GM19438 (cell line): ENCODE measurements at regions not wholly inside any gene's neighbourhood (a gene's known extent, or its start where the extent isn't known, plus 50 kb on each side); places are given as distances from the start of the nearest gene placed in this dataset.
"Not testable (repeated sequence)": the region's sequence is repeated elsewhere in the genome, so short reads cannot be mapped to it uniquely, and the experiment has no call there.

Experiments
- ATAC-seq: cut with Tn5 transposase; IDR thresholded peaks from one replicate; pipeline ENCODE4 v1.9.1; 2021; ENCODE audit warnings: low read depth; ENCODE audit not compliant: unreplicated experiment

DNA sequence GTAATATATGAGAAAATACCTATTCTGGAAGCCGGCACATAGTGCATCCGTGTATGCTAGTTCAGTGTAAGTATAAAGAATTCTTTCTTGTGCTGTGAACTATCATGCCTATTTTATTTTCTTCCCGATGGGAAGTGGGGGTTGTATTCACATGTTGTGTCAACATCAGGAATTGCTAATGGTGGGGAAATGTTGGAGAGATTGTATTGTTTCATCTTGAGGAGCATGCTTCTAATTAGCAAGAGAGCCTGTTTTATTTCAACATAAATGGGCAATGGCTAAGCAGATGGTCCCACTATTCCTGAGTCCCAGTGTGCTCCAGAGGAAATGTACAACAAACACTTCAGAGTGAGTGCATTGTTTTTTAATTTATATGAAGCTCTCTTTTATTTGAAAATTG lies 485.2 kb downstream of the PLPP3 start:
- ATAC-seq: no peak

DNA sequence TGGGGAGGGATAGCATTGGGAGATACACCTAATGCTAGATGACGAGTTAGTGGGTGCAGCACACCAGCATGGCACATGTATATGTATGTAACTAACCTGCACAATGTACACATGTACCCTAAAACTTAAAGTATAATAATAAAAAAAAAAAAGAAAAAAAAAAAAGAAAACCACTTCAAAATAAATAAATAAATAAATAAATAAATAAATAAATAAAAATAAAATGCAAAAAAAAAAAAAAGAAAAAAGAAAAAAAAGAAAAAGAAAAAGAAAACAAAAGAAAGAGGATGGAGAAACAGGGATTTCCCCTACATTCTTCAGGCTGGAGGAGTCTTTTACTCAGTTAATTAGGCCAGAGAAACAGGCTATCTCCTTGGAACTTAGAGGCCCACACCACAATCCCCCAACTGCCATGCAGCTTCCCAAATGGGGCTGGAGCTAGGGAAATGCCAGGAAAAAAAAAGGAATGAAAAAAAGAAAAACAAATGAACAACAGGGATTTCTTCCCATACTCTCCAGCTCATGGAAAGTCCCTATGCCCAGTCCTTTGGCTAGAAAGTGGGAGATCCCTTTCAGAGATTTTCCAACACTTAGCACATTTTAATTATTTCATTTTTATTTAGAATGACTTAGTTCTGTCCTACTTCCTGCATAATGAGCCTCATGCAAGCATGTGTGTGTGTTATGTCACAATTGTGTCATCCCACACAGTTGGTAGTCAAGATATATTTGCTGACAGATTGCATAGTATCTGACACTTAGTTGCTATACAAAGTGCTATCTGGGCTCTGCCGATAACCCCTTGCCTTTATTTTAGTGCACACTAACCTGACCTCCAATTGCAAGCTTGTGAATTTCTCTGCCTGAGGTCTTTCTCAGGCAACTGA lies 486.4 kb downstream of the PLPP3 start:
- ATAC-seq: no peak

DNA sequence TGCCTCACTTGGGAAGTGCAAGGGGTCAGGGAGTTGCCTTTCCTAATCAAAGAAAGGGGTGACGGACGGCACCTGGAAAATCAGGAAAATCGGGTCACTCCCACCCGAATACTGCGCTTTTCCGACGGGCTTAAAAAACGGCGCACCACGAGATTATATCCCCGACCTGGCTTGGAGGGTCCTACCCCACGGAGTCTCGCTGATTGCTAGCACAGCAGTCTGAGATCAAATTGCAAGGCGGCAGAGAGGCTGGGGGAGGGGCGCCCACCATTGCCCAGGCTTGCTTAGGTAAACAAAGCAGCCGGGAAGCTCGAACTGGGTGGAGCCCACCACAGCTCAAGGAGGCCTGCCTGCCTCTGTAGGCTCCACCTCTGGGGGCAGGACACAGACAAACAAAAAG lies 489.5 kb downstream of the PLPP3 start:
- ATAC-seq: not testable (repeated sequence)

DNA sequence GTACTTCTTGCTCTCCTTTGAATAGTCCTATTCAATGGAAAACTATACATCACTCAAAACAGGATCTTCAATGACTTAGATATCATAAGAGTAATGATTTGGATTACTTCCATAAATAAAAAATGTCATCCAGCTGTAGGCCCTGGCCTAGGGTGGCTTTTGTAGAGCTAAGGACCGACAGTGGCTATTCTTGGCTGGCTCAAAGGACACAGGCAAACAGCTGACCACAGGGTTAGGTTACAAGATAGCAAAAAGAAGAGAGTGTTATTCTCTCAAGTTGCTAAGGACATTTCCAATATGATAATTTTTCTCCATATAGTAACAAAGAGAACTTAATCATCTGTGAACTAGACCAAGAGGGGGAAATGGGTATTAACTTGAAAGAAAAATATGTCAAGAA lies 495.1 kb downstream of the PLPP3 start:
- no peak for ATAC-seq

DNA sequence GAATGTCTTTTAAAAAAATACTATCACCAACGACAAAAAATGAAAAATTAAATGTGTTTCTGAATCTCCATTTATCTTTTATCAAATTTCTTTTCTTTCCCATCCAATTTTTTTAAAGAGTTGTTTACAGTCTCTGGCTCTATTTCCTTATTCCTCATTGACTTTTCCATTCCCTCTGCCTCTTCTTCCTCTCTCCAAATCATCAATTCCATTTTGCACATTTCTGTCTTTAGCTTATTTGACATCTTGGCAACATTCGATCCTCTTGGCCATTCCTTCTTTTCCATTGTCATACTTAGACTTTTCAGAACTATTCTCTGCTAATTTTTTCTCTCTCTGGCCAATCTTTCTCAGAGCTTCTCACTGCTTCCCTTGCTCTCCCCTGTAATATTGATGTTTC lies 497.6 kb downstream of the PLPP3 start:
- ATAC-seq: no peak

DNA sequence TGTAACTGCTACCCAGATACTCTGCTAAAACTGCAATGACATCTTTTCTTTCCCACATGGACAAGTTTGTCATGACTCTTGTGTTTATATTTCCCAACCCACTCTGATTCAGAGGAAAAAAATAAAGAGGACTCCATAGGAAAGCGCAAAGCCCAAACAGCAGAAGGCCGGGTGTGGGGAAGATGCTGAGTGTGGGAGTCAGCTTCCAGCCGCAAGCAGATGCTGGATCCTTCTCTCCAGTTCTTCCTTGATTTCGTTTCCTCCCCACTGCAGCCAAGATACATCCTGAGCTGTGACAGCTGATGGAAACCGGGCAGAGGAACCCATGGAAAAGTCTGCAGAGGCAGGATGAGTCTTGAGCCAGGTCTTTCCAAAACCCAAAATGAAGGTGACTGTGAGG lies 498.2 kb downstream of the PLPP3 start:
- ATAC-seq: no peak

DNA sequence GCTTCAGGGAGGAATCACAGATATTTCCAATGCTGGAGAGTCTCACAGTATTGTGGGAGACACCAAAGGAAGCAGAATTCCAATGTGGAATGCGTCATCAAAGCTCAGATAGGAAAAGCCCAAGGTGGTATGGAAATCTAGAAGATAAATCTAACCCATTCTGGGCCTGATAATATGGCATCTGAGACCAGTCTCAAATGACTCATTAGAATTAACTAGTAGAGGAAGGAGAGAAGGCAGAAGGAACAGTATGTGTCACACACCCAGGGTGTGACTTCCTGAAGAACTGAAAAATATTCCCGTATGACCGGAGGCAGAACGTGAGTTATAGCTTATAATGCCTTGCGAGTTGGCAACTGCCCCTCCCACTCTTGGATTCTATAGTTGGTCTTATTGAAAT lies 499.2 kb downstream of the PLPP3 start:
- ATAC-seq: no peak

DNA sequence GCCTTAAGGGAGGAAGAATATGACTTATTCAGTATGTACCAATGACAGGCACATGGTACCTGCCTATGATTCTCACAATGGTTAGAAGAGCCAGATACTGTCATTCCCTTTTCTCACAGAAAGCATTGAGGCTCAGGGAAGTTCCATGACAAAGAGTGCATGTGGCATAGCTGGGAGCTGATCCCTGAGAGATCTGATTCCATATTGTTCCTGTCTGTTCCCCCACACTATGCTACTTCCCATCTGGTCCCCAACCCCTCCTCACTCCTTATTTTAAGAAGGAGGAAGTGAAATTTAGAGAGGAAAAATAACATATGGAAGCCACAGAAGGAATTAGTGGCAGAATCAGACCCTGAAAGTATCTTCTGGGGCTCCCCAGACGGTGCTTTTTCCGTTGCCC lies 500.0 kb downstream of the PLPP3 start:
- no peak for ATAC-seq

DNA sequence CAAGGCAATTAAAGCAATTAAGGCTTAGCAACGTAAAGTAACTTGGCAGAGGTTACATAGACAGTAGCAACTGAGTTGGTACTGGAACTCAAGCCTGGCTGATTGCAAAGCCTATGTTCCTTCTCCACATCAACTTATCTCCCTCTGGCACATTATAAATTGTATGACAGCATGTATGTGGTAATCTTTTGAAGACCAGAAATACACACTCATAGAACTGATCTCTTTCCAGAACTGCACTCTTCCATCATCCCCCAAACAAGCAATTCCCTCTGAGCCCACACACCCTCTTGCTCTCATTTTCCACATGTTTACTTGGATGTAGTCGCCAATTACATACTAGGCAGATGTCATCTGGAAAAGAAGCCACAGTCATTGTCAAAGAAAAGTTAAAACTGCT lies 502.2 kb downstream of the PLPP3 start:
- ATAC-seq: no peak

DNA sequence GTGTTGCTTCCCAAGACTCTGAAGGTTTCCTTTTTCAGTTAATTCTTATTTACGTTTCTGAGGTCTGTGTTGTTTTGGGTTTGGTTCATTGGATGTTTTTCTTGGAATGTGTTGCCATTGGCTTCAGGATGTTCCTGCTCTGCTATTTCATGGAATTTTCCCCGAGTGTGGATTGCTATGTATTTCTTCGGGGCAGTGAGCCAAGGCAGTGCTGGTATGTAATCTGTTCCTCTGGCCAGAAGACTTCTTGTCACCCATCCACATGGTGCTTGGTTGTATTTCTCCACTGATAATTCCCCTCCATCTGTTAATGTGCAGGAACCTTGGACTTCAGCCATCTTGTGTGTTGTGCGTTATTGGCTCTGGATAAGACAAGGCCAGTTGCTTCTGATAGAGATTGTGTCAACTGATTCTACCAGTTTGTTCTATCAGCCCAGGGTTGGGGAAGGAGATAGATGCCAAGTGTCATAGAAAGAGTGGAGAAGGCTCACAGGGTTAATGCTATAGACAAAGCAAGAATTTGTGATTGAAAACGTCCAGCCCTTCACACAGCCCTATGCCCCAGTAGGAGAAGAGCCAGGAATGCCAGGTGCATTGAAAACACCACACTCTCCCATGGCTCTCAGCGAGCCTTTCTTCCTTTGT lies 505.2 kb downstream of the PLPP3 start:
- ATAC-seq: no peak

DNA sequence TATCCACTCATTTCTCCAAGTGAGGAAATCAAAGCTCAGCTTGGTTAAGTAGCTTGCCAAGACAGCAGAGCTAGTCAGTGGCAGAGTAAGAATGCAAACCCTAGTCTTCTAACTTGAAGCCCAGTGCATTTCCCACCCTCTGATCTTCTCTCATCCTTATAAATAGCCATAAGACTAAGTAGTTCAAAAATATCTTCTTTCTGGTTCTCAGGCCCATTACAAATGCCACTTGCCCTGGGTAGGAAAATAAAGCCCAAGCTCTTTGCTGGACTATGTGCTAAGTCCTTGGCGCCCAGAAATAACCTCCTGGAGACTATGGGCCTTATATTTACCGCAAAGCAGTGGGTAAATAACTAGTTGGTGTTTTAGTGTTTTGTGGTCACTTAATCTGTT lies 505.8 kb downstream of the PLPP3 start:
- no peak for ATAC-seq

DNA sequence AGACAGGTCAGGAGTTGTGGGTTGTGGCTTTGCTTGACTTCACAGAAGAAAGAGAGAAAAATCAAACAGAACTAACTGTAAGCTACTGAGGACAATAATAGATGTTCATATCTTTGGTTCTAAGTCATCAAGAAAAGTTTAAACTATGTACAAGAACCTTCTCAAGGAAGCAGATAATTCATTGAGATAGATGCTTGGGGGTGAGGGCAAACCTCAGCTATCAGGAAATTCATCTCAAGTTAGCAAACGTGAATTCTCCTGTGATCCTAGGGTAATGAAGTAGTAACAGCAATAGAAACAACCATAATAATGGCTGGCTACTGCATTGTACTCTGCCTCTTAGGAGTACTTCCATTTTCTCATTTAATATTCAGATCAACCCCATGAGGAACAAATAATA lies 506.2 kb downstream of the PLPP3 start:
- ATAC-seq: no peak

DNA sequence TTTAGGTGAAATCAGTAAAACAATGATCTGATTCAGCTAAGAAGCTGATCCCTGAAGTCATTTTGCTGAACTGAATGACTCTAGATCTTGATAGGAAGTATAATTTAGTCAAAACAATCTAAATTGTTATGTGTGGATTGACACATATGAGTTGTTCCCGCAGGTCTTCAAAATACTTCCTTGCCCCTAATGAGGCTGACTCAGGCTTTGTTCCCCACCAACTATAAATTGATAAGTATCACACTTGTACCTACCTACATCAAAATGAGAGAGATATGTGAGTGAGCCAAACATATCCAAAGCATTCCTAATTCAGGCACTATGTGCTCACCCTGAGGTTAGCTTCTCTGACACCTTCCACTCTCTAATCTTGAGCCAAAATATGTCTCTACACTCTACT lies 507.1 kb downstream of the PLPP3 start:
- ATAC-seq: no peak

DNA sequence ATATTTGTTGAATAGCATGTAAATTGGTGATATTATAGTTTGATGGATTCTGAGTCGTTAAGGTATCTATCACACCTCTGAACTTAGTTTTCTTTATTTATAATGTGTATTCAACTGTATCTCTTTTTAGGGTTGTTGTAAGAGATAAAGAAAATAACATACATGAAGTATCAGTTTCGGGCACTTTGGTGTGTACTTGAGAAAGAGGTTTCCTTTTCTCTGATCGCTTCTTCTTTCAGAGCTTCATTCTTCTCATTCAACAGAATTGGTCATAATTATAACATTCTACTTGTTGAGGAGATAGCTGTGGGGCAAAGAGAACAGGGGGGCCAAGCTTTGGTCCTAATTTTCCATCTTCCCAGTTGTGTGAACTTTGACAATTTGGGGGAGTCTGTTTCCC lies 508.0 kb downstream of the PLPP3 start:
- no peak for ATAC-seq

DNA sequence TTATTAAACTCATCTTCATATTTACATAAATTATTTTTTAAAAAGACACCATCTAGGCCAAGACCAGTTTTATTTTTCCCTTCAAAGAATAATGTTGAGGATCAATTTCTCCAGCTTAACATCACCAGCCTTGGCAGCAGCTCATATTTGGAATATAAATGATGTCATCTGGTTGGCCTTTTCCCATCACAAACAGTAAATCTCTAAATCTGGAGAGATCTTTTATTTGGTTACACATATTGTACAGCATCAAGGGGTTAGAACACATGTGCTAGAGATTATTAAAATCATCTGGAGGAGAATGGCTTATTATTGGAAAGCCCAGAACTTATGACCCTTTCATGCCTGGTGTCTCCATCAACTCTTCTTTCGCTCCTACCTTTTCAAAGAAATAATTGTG lies 508.8 kb downstream of the PLPP3 start:
- no peak for ATAC-seq

DNA sequence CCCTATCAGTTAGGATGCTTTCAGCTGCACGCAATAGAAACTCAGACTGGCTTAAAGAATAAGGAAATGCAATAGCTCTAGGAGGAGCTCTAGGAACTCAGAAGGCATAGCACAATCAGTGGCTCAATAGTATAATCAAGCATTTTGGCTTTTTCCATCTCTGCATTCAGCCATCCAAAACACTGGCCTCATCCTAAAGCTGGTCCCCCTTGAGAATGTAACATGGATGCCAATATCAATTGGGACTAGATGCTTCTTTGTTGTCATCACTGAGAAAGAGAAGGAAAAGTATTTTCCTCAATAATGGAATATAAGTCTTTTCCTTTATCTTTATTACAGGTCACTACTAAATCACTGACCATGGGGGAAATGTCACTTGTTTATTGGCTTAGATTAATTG lies 509.5 kb downstream of the PLPP3 start:
- no peak for ATAC-seq

DNA sequence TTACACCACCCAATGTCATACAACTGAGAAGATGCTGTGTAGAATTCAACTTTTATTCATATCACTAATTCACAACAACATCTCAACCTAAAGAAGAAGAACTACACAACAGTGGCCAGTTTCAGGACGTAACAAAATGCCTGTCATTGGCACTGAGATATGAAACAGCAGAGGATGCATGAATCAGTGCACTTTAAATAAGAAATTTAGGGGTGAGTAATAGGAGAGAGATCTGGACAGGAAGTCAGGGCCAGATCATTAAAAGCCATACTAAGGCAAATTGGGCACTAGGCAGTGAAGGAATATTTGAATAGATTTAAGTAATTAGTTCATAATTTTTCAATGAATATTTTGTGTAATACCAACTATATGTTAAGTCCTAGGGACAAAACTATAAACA lies 510.5 kb downstream of the PLPP3 start:
- no peak for ATAC-seq

DNA sequence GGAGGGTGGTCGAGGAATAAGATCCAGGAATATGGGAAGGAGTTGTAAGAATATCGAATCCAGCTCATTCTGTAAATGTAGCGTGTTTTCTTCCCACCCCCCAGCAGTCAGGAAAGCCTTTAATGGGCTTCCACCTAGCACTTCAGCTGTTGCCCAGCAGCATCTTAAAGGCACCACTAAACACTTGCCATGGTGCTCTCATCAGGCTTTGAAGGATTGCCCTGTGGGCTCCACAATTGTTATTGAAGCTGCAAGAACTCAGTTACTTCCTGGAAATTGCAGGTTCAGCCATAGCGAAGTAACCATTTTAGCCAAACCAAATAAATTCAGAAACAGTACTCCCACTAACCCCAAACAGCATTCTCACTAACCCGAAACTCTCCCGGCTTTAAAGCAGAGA lies 511.2 kb downstream of the PLPP3 start:
- no peak for ATAC-seq

DNA sequence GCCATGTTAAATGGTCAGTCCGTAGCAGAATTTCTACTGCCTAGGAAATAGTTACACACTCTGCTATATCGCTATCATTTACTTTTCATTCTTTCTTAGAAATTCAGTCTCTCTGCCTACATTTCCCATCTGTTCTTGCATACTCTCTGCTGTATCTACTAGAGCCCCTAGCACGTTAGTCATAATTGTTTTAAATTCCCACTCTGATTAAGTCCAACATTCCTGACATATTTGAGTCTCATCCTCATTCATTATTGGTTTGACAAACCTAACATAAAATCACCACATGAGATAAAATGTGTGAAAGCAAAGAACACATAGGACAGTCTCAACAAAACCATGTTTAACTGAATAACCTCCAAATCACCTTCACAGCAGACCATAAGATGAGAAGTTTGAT lies 513.6 kb downstream of the PLPP3 start:
- no peak for ATAC-seq

DNA sequence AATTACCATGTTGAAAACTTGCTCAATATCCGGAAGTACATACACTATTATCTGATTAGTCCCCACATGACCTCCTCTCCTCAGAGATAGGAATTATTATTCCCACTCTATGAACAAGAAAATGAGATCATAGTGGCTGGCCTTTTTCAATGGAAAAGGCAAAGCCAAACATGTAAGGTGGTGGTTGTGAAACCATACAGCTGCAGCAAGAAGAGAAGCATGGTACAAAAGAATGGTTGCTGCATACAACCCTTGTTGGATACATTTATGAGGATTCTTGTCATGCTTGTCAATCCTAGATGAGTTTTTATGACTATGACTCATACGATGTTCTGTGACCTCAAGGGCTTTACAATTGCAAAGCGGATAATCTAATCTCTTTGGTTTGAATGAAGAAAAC lies 514.7 kb downstream of the PLPP3 start:
- no peak for ATAC-seq

DNA sequence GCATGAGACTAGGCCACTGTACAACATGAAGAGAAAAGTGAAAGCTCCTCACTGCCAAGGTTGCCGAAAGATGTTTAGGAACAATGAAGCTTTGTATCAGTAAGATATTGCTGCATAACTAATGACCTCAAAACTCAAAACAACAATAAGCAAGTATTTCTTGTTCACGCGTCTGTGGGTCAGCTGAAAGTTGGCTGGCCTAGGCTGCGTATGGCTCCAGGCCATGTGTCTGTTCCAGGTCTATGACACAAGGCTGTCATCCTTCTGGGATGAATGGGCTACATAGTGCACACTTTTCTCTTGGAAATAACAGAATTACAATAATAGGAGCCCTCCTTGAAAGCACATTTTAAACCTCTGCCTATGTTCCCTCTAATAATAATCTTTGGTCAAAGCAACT lies 515.9 kb downstream of the PLPP3 start:
- no peak for ATAC-seq

DNA sequence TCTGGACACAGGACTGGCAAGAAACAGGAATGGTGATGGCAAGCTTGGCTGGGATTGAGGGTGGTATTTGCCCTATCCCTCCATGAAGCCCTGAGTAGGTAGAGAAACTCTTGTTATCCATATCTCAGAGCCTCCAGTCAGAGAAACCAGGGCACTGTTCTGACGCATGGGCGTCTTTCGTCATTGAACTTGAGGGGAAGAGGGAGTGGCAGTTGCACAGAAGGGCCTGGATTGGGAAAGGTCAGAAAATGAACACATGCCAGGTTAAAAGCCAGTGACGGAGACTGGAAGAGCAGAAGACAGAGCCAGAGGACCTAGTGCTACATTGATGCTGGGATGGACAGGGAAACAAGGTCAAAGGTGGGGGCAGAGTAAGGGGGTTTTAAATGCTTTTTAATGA lies 516.7 kb downstream of the PLPP3 start:
- no peak for ATAC-seq
